Keratinocyte (primary cell): ENCODE measurements at regions not wholly inside any gene's neighbourhood (a gene's known extent, or its start where the extent isn't known, plus 50 kb on each side); places are given as distances from the start of the nearest gene placed in this dataset.

ENCODE experiments used
- EZH2 ChIP-seq: IDR thresholded peaks from one replicate; pipeline ENCODE4 v1.6.1; 2012; ENCODE audit warnings: inconsistent platforms, mild to moderate bottlenecking, low read length, moderate library complexity
- TF ChIP-seq, protein P1 (sequence below), 3 experiments: IDR thresholded peaks in 1 of 3; conservative IDR thresholded peaks in 1 of 3; optimal IDR thresholded peaks in 1 of 3; 2 replicates in 2 of 3; 3 replicates in 1 of 3; pipeline versions ENCODE3 to v1.5.1; 2011; ENCODE audit warnings: low read length in 3 of 3, mild to moderate bottlenecking in 3 of 3, moderate library complexity in 2 of 3, control low read depth in 1 of 3, inconsistent platforms in 1 of 3; ENCODE audit not compliant: insufficient read depth in 2 of 3; ENCODE audit errors: extremely low read depth in 1 of 3

DNA sequence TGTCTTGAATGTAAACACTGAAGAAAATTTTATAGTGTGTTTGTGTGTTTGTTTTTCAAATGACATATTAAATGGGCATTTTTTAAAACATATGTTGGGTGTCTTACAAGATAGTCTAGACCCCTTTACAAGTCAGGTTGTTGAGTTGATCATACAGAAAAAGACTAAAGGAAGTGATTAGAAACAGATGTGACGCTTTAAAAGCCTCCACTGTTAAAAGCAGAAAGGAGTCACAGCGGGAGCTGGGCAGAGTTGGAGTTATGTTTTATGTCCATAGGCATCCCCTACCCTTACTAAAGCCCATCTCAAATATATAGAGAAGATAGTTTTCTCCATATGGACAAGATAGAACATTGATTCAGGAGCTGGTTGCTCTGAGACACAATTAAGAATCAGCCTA, 393.9 kb downstream of the PLPP3 start:
- TF ChIP-seq, protein P1, sequence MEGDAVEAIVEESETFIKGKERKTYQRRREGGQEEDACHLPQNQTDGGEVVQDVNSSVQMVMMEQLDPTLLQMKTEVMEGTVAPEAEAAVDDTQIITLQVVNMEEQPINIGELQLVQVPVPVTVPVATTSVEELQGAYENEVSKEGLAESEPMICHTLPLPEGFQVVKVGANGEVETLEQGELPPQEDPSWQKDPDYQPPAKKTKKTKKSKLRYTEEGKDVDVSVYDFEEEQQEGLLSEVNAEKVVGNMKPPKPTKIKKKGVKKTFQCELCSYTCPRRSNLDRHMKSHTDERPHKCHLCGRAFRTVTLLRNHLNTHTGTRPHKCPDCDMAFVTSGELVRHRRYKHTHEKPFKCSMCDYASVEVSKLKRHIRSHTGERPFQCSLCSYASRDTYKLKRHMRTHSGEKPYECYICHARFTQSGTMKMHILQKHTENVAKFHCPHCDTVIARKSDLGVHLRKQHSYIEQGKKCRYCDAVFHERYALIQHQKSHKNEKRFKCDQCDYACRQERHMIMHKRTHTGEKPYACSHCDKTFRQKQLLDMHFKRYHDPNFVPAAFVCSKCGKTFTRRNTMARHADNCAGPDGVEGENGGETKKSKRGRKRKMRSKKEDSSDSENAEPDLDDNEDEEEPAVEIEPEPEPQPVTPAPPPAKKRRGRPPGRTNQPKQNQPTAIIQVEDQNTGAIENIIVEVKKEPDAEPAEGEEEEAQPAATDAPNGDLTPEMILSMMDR (optimal IDR thresholded peaks at IDR 0.05 in 1 of 3, IDR thresholded peaks at IDR 0.05 in 1 of 3, conservative IDR thresholded peaks at IDR 0.05 in 1 of 3; ENCODE audit: extremely low read depth in 1 of 3, insufficient read depth in 2 of 3, low read length in 3 of 3) = no peak
- no peak for TF ChIP-seq EZH2
